ENCODE measurements at regions not wholly inside any gene's neighbourhood (a gene's known extent, or its start where the extent isn't known, plus 50 kb on each side); places are given as distances from the start of the nearest gene placed in this dataset.

GRCh38 chr9:78811622-78812276 lies 514.8 kb downstream of the PSAT1 start:
- TF ChIP-seq FOSL2 (IDR thresholded peaks at IDR 0.05) (no peak), FOSL2 (CRISPR knock-in tag; IDR thresholded peaks at IDR 0.05) (no peak), RCOR1 (IDR thresholded peaks at IDR 0.05; ENCODE audit: low read depth, low read length) (no peak), POLR2A (IDR thresholded peaks at IDR 0.05; ENCODE audit: low read length) (no peak), MAFK (IDR thresholded peaks at IDR 0.05; ENCODE audit: partially characterized antibody) (no peak), RFX5 (IDR thresholded peaks at IDR 0.05) (no peak)
- TF ChIP-seq, protein P1, sequence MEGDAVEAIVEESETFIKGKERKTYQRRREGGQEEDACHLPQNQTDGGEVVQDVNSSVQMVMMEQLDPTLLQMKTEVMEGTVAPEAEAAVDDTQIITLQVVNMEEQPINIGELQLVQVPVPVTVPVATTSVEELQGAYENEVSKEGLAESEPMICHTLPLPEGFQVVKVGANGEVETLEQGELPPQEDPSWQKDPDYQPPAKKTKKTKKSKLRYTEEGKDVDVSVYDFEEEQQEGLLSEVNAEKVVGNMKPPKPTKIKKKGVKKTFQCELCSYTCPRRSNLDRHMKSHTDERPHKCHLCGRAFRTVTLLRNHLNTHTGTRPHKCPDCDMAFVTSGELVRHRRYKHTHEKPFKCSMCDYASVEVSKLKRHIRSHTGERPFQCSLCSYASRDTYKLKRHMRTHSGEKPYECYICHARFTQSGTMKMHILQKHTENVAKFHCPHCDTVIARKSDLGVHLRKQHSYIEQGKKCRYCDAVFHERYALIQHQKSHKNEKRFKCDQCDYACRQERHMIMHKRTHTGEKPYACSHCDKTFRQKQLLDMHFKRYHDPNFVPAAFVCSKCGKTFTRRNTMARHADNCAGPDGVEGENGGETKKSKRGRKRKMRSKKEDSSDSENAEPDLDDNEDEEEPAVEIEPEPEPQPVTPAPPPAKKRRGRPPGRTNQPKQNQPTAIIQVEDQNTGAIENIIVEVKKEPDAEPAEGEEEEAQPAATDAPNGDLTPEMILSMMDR (IDR thresholded peaks at IDR 0.05), result no peak
